ENCODE measurements at regions not wholly inside any gene's neighbourhood (a gene's known extent, or its start where the extent isn't known, plus 50 kb on each side); places are given as distances from the start of the nearest gene placed in this dataset.

DNA sequence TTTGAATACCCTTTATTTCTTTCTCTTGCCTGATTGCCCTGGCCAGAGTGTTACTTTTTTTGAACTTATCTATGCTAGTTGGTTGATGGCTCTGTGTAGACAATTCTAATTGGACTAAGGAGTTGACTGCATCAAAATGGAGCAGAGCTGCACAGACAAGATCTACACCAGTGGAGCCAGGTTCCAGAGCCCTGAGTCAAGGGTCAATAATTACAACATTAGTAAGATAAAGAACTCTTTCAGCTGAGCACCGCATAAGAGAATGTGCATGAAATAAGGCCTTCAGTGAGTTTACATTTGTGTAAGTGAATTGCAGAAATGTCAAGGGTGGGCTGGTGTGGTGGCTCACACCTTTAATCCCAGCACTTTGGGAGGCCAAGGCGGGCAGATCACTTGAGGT is 599.7 kb upstream of the TENM3 start:
- no peak overlapping the region for H3K27ac ChIP-seq (ENCODE audit: low read depth, low read length)
- no peaks in the 10 kb centered on the region for H3K36me3 ChIP-seq (ENCODE audit: insufficient read depth, low read length)
- no peak for DNase-seq
- POLR2A ChIA-PET: no interaction called here
- Mint-ChIP-seq H3K27ac (no peak overlapping the region), H3K4me3 (no peak overlapping the region), H3K27me3 (no peaks in the 10 kb centered on the region), H3K36me3 (no peaks in the 10 kb centered on the region), H3K9me3 (peaks cover 0 to 8% (median 5%) of the 10 kb centered on the region in 5 donors), H3K4me1 (no peaks in the 10 kb centered on the region)
- H3K4me3 ChIP-seq (ENCODE audit: low read length): no peak overlapping the region
- H3K9me3 ChIP-seq (ENCODE audit: low read length): no peaks in the 10 kb centered on the region
- H3K27me3 ChIP-seq (ENCODE audit: insufficient read depth, low read length, poor library complexity, severe bottlenecking): no peaks in the 10 kb centered on the region
- no peaks in the 10 kb centered on the region for H3K4me1 ChIP-seq (ENCODE audit: insufficient read depth, low read length)
- CTCF ChIA-PET: no interaction called here

DNA sequence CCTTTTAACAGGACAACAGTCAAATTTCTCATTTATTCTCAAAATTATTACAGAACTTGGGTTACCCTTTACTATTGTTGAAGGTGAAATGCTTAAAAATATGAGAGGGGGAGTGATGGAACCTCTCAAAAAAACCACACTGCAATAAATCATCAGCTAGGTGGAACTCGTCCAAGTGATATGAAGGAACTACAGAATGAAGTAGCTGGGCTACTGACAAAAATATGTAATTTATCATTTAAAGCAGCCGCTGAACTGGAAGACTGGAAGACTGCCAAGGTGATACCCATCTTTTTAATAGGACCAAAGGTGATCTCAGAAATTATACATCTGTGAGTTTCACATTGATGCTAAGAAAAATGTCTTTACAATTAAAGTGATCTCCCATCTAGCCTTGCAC is 597.7 kb upstream of the TENM3 start:
- DNase-seq: no peak
- H3K9me3 ChIP-seq (ENCODE audit: low read length): no peaks in the 10 kb centered on the region
- Mint-ChIP-seq H3K27ac (no peak overlapping the region), H3K27me3 (no peaks in the 10 kb centered on the region), H3K4me1 (no peaks in the 10 kb centered on the region), H3K4me3 (no peak overlapping the region), H3K36me3 (no peaks in the 10 kb centered on the region), H3K9me3 (peaks cover 0 to 7% (median 5%) of the 10 kb centered on the region in 5 donors)
- H3K27me3 ChIP-seq (ENCODE audit: insufficient read depth, low read length, poor library complexity, severe bottlenecking): no peaks in the 10 kb centered on the region
- H3K27ac ChIP-seq (ENCODE audit: low read depth, low read length): no peak overlapping the region
- H3K36me3 ChIP-seq (ENCODE audit: insufficient read depth, low read length): no peaks in the 10 kb centered on the region
- no peak overlapping the region for H3K4me3 ChIP-seq (ENCODE audit: low read length)
- CTCF ChIA-PET: no interaction called here
- no peaks in the 10 kb centered on the region for H3K4me1 ChIP-seq (ENCODE audit: insufficient read depth, low read length)
- POLR2A ChIA-PET: no interaction called here

DNA sequence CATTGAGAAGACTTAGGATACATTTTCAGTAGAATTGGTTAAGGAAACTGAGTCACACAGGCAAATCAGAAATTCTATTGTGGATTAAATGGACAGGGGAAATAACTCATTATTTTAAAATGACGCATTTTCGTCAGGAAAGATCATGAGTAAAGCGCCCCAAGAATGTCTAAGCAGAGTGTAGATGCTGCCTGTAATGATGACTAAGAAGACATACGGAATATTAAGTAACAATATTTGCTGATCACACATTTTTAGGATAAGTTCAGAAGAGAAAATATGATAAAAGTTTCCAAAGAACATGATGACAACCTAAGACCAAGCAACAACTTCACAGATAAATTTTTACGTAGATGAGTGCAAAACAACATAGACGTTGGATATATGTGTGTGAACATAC is 596.3 kb upstream of the TENM3 start:
- H3K9me3 ChIP-seq (ENCODE audit: low read length): no peaks in the 10 kb centered on the region
- H3K27ac Mint-ChIP-seq: no peak overlapping the region
- no peaks in the 10 kb centered on the region for H3K27me3 Mint-ChIP-seq
- no peak overlapping the region for H3K4me3 Mint-ChIP-seq
- DNase-seq: no peak
- no peaks in the 10 kb centered on the region for H3K36me3 ChIP-seq (ENCODE audit: insufficient read depth, low read length)
- H3K27me3 ChIP-seq (ENCODE audit: insufficient read depth, low read length, poor library complexity, severe bottlenecking): no peaks in the 10 kb centered on the region
- H3K4me1 Mint-ChIP-seq: no peaks in the 10 kb centered on the region
- no peak overlapping the region for H3K4me3 ChIP-seq (ENCODE audit: low read length)
- CTCF ChIA-PET: no interaction called here
- no peak overlapping the region for H3K27ac ChIP-seq (ENCODE audit: low read depth, low read length)
- peaks cover 0 to 7% (median 5%) of the 10 kb centered on the region in 5 donors for H3K9me3 Mint-ChIP-seq
- no peaks in the 10 kb centered on the region for H3K4me1 ChIP-seq (ENCODE audit: insufficient read depth, low read length)
- POLR2A ChIA-PET: no interaction called here
- no peaks in the 10 kb centered on the region for H3K36me3 Mint-ChIP-seq

DNA sequence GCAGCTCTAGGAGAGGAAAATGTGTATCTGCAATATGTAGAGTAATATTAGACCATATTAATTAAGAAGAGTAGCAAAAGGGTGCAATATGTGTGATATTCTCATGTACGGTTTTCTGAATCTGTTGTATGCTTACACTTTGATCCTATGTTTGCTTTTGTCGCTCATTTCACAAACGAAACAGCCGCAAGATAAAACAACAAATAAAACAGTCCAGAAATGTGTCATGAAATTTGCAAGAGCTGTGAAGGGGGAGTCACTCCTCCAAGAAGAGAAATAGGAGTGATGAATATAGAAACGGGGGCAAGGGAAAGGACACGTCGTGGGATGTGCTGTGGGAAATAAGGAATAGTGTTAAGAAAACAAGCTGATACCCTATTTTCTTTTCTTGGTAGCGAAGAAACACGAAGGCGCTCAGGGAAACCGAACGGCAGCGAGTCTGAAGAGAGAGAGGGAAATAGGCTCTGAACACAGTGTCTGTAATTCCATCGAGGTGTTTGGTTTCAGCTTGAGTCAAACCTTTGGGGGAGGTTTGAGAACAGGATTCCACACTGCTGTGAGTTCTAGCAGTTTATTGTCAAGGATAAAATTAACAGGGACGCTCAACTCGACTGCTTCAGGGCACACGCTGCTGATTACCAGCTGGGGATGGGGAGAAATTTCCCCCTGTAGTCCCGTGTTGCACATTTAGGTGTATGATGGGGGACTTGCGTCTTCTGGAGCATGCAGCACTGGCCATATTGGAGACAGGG is 595.6 kb upstream of the TENM3 start:
- H3K27ac ChIP-seq (ENCODE audit: low read depth, low read length): no peak overlapping the region
- ChIA-PET POLR2A (no interaction called here), CTCF (no interaction called here)
- Mint-ChIP-seq H3K9me3 (peaks cover 0 to 10% (median 5%) of the 10 kb centered on the region in 5 donors), H3K4me1 (no peaks in the 10 kb centered on the region), H3K36me3 (no peaks in the 10 kb centered on the region), H3K27ac (no peak overlapping the region), H3K4me3 (no peak overlapping the region), H3K27me3 (no peaks in the 10 kb centered on the region)
- H3K36me3 ChIP-seq (ENCODE audit: insufficient read depth, low read length): no peaks in the 10 kb centered on the region
- no peaks in the 10 kb centered on the region for H3K27me3 ChIP-seq (ENCODE audit: insufficient read depth, low read length, poor library complexity, severe bottlenecking)
- no peaks in the 10 kb centered on the region for H3K9me3 ChIP-seq (ENCODE audit: low read length)
- no peak overlapping the region for H3K4me3 ChIP-seq (ENCODE audit: low read length)
- H3K4me1 ChIP-seq (ENCODE audit: insufficient read depth, low read length): no peaks in the 10 kb centered on the region
- DNase-seq: no peak

DNA sequence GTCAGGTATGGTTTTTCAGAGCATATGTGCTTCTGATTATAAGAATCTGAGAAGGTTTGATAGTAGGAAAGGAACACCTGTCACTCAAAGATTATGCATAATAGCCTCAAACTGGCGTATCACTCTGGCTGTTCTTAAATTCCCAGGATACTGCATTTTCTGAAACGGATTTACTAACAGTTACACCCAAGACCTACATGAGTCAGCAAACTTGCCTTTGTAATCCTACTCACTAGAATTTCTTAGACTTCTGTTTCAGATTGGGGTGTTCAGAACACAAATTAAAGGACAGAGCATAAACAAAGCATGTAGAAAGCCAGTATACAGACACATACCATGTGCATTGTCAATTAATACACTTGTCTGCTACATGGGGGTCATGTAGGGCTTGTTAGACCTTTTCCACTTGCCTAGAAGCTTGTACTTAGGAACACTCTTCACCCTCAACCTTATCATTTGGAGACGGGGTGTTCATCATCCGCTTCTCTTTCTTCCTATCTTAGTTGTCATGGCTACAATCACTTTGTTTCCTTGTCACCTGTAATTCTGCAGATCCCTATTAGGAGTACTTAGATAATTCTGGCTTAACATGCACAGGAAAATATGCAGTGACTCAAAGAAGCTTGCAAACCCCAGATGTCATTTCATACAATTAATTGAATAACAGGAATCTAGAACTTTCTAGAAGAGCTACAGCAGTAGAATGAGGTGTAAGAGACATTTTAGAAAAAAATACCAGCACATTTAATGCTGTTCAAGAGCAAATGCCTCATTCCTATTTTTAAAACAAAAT is 593.0 kb upstream of the TENM3 start:
- Histone ChIP-seq H3K4me1 (ENCODE audit: insufficient read depth, low read length) (no peaks in the 10 kb centered on the region), H3K4me3 (ENCODE audit: low read length) (no peak overlapping the region), H3K27ac (ENCODE audit: low read depth, low read length) (no peak overlapping the region), H3K27me3 (ENCODE audit: insufficient read depth, low read length, poor library complexity, severe bottlenecking) (no peaks in the 10 kb centered on the region), H3K9me3 (ENCODE audit: low read length) (no peaks in the 10 kb centered on the region), H3K36me3 (ENCODE audit: insufficient read depth, low read length) (no peaks in the 10 kb centered on the region)
- DNase-seq: no peak
- H3K36me3 Mint-ChIP-seq: no peaks in the 10 kb centered on the region
- H3K4me1 Mint-ChIP-seq: no peaks in the 10 kb centered on the region
- POLR2A ChIA-PET: no interaction called here
- H3K27me3 Mint-ChIP-seq: no peaks in the 10 kb centered on the region
- CTCF ChIA-PET: no interaction called here
- peaks cover 5 to 12% (median 7%) of the 10 kb centered on the region in 5 donors for H3K9me3 Mint-ChIP-seq
- H3K4me3 Mint-ChIP-seq: no peak overlapping the region
- no peak overlapping the region for H3K27ac Mint-ChIP-seq

DNA sequence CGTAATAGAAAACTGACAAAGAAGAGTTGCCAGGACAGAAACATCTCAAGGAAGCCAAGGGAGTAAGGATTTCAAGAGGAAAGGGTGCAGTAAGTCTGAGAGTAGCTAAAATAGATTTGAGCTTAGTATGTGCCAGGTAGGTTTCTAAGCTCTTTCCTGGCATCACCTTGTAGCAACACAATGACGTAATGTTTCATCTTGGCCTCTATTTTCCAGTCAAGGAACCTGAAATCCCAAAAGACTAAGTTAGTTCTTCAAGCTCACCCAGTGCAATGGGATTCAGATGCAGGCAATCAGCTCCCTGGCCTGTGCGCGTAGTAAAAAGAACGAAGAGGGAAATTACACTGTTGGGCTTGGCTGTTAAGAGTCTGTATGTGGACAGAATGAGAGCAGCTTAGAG is 586.5 kb upstream of the TENM3 start:
- no peak overlapping the region for H3K4me3 ChIP-seq (ENCODE audit: low read length)
- CTCF ChIA-PET: no interaction called here
- H3K36me3 ChIP-seq (ENCODE audit: insufficient read depth, low read length): no peaks in the 10 kb centered on the region
- H3K4me1 ChIP-seq (ENCODE audit: insufficient read depth, low read length): no peaks in the 10 kb centered on the region
- Mint-ChIP-seq H3K27ac (no peak overlapping the region), H3K36me3 (no peaks in the 10 kb centered on the region), H3K4me1 (no peaks in the 10 kb centered on the region), H3K9me3 (peaks cover 7 to 21% (median 10%) of the 10 kb centered on the region in 5 donors), H3K4me3 (no peak overlapping the region), H3K27me3 (no peaks in the 10 kb centered on the region)
- no peaks in the 10 kb centered on the region for H3K9me3 ChIP-seq (ENCODE audit: low read length)
- POLR2A ChIA-PET: no interaction called here
- DNase-seq: no peak
- no peak overlapping the region for H3K27ac ChIP-seq (ENCODE audit: low read depth, low read length)
- H3K27me3 ChIP-seq (ENCODE audit: insufficient read depth, low read length, poor library complexity, severe bottlenecking): no peaks in the 10 kb centered on the region

DNA sequence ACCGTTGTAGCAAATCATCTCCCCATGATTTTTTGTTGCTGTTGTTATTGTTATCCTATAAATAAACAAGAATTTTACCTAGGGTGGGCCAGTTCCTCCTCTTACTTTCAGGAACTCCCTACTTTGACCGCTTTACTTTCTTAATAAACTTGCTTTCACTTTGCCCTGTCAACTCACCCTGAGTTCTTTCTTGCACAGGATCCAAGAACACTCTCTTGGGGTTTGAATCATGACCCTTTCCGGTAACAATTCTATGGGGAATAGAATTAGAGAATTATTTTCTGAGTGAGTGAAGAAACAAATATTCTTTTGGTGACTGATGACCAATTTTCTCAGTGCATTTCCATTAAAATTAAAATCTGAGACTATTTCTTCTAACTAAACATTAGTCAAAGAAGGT is 584.0 kb upstream of the TENM3 start:
- H3K27me3 ChIP-seq (ENCODE audit: insufficient read depth, low read length, poor library complexity, severe bottlenecking): no peaks in the 10 kb centered on the region
- no peaks in the 10 kb centered on the region for H3K36me3 Mint-ChIP-seq
- H3K9me3 Mint-ChIP-seq: peaks cover 7 to 12% (median 10%) of the 10 kb centered on the region in 5 donors
- no peak overlapping the region for H3K27ac Mint-ChIP-seq
- no peaks in the 10 kb centered on the region for H3K9me3 ChIP-seq (ENCODE audit: low read length)
- H3K27ac ChIP-seq (ENCODE audit: low read depth, low read length): no peak overlapping the region
- ChIA-PET CTCF (no interaction called here), POLR2A (no interaction called here)
- no peaks in the 10 kb centered on the region for H3K4me1 Mint-ChIP-seq
- no peak for DNase-seq
- no peaks in the 10 kb centered on the region for H3K36me3 ChIP-seq (ENCODE audit: insufficient read depth, low read length)
- H3K4me3 ChIP-seq (ENCODE audit: low read length): no peak overlapping the region
- no peaks in the 10 kb centered on the region for H3K27me3 Mint-ChIP-seq
- no peak overlapping the region for H3K4me3 Mint-ChIP-seq
- no peaks in the 10 kb centered on the region for H3K4me1 ChIP-seq (ENCODE audit: insufficient read depth, low read length)

DNA sequence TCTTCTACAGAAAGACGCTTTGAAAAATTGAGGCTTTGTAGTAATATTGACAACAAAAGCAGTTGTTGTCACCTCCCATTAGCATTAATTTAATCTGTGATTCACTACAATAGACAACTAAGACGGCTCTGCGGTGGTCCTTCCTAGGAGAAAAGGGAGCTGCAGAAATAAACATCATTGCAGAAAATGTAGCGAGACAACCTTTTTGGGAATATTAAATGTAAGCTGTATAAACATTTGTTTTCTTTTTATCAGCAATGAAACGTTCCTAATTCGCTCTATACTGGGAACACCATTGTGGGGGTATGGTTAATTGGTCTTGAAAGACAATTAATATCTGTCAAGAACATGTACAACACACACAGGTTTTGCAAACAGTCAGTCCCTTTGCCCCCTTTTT is 583.3 kb upstream of the TENM3 start:
- Histone ChIP-seq H3K27ac (ENCODE audit: low read depth, low read length) (no peak overlapping the region), H3K4me1 (ENCODE audit: insufficient read depth, low read length) (no peaks in the 10 kb centered on the region), H3K27me3 (ENCODE audit: insufficient read depth, low read length, poor library complexity, severe bottlenecking) (no peaks in the 10 kb centered on the region), H3K36me3 (ENCODE audit: insufficient read depth, low read length) (no peaks in the 10 kb centered on the region), H3K9me3 (ENCODE audit: low read length) (no peaks in the 10 kb centered on the region), H3K4me3 (ENCODE audit: low read length) (no peak overlapping the region)
- ChIA-PET POLR2A (no interaction called here), CTCF (no interaction called here)
- no peak overlapping the region for H3K4me3 Mint-ChIP-seq
- no peak overlapping the region for H3K27ac Mint-ChIP-seq
- DNase-seq: no peak
- no peaks in the 10 kb centered on the region for H3K4me1 Mint-ChIP-seq
- H3K9me3 Mint-ChIP-seq: peaks cover 6 to 16% (median 8%) of the 10 kb centered on the region in 5 donors
- H3K27me3 Mint-ChIP-seq: no peaks in the 10 kb centered on the region
- H3K36me3 Mint-ChIP-seq: no peaks in the 10 kb centered on the region
